Vagina (tissue), 2 donors: ENCODE measurements at regions not wholly inside any gene's neighbourhood (a gene's known extent, or its start where the extent isn't known, plus 50 kb on each side); places are given as distances from the start of the nearest gene placed in this dataset.

Experiments
- POLR2A ChIP-seq, 2 donors: fragments of 450-650 bp; IDR thresholded peaks; one replicate each; pipeline ENCODE4 v1.6.1; 2017; ENCODE audit warnings: antibody characterized with exemption in 2 of 2, mild to moderate bottlenecking in 2 of 2, moderate library complexity in 2 of 2
- POLR2AphosphoS5 ChIP-seq, 2 donors: sonication (generic); formaldehyde crosslinking; IDR thresholded peaks; one replicate each; pipeline ENCODE4 v1.9.0; 2017; ENCODE audit warnings: antibody characterized with exemption in 2 of 2, mild to moderate bottlenecking in 2 of 2, low read depth in 1 of 2; ENCODE audit not compliant: insufficient read depth in 1 of 2
- TF ChIP-seq, protein P1 (sequence below), 3 experiments: fragments of 450-650 bp in 2 of 3; fragments of 200-600 bp in 1 of 3; sonication (generic) in 1 of 3; IDR thresholded peaks; one replicate each; pipeline ENCODE4 v1.5.1; 2017 to 2019; ENCODE audit warnings: antibody characterized with exemption in 3 of 3, mild to moderate bottlenecking in 2 of 3, moderate library complexity in 2 of 3

DNA sequence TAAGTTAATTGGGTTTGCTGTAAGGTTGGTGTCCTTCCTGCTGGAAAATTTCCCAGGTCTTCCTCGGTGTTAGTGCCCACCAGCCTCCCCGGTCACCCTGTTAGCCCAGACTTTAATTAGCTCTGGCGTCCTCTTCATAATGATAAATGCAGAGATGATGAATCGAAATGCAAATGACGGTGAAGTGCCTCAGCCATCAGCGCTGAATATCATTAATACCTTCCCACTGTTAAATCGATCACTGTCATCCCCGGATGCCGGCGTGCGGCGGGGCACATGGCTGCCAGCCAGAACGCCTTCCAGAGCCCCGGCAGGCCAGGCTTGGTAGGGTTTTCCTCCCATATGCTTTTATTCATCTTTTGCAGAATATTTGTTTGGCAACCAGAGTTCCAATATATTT lies 204.5 kb downstream of the IRX2 start:
- TF ChIP-seq, protein P1, sequence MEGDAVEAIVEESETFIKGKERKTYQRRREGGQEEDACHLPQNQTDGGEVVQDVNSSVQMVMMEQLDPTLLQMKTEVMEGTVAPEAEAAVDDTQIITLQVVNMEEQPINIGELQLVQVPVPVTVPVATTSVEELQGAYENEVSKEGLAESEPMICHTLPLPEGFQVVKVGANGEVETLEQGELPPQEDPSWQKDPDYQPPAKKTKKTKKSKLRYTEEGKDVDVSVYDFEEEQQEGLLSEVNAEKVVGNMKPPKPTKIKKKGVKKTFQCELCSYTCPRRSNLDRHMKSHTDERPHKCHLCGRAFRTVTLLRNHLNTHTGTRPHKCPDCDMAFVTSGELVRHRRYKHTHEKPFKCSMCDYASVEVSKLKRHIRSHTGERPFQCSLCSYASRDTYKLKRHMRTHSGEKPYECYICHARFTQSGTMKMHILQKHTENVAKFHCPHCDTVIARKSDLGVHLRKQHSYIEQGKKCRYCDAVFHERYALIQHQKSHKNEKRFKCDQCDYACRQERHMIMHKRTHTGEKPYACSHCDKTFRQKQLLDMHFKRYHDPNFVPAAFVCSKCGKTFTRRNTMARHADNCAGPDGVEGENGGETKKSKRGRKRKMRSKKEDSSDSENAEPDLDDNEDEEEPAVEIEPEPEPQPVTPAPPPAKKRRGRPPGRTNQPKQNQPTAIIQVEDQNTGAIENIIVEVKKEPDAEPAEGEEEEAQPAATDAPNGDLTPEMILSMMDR (IDR thresholded peaks at IDR 0.05) = no peak
- TF ChIP-seq POLR2A (IDR thresholded peaks at IDR 0.05) (no peak), POLR2AphosphoS5 (IDR thresholded peaks at IDR 0.05; ENCODE audit: insufficient read depth in 1 of 2, low read depth in 1 of 2) (no peak)
